MCF 10A (cell line): ENCODE measurements at regions not wholly inside any gene's neighbourhood (a gene's known extent, or its start where the extent isn't known, plus 50 kb on each side); places are given as distances from the start of the nearest gene placed in this dataset.
A peak's percentile ranks its signal among the peaks of the same experiment; 100 is the strongest.

Source experiments
- BruUV-seq: library from RNA; stranded (reverse); fragments of 400-500 nt; replicated peaks from 2 replicates; lab custom pipeline; 2021; lab: Mats Ljungman, UMichigan
- CTCF ChIA-PET: fragments of 300-600 bp; sonication (Branson Sonifier 250); formaldehyde crosslinking; extraction: SDS; loops from one replicate; lab custom pipeline; 2021; ENCODE audit warnings: antibody characterized with exemption, inconsistent platforms; lab: Yijun Ruan, JAX
- POLR2A ChIA-PET: fragments of 300-600, 350-650 bp; sonication (Branson Sonifier 250); formaldehyde crosslinking; extraction: SDS; loops from one replicate; lab custom pipeline; 2020; ENCODE audit warnings: antibody characterized with exemption, inconsistent platforms; lab: Yijun Ruan, JAX
- DNase-seq: peaks from one replicate; pipeline ENCODE4 v3.0.0-alpha.2; 2018; ENCODE audit not compliant: unreplicated experiment
- H3K27ac Mint-ChIP-seq: one replicate; pipeline ENCODE4 v1.8.0; 2022; ENCODE audit warnings: mild to moderate bottlenecking, low read depth, mixed read lengths; ENCODE audit not compliant: unreplicated experiment
- H3K27me3 Mint-ChIP-seq: one replicate; pipeline ENCODE4 v1.8.0; 2022; ENCODE audit warnings: mixed read lengths; ENCODE audit not compliant: insufficient read depth, unreplicated experiment
- H3K36me3 Mint-ChIP-seq: one replicate; pipeline ENCODE4 v1.8.0; 2022; ENCODE audit warnings: mild to moderate bottlenecking, moderate library complexity, mixed read lengths; ENCODE audit not compliant: insufficient read depth, unreplicated experiment
- H3K4me1 Mint-ChIP-seq: one replicate; pipeline ENCODE4 v1.8.0; 2022; ENCODE audit warnings: mixed read lengths; ENCODE audit not compliant: insufficient read depth, unreplicated experiment
- H3K4me3 Mint-ChIP-seq: one replicate; pipeline ENCODE4 v1.8.0; 2022; ENCODE audit warnings: mild to moderate bottlenecking, moderate library complexity, mixed read lengths; ENCODE audit not compliant: unreplicated experiment
- H3K9me3 Mint-ChIP-seq: one replicate; pipeline ENCODE4 v1.8.0; 2022; ENCODE audit warnings: mixed read lengths; ENCODE audit not compliant: unreplicated experiment
- CTCF ChIP-seq: fragments of 200-600 bp; IDR thresholded peaks from one replicate; pipeline ENCODE4 v1.8.0; 2022; ENCODE audit warnings: antibody characterized with exemption, mild to moderate bottlenecking; ENCODE audit not compliant: unreplicated experiment
- intact Hi-C: fragments of 100-400 bp; cut with micrococcal nuclease; formaldehyde crosslinking; loops from 2 replicates; pipeline ENCODE4 v1.14.1; 2022

- H3K4me1 Mint-ChIP-seq, result peaks cover 67% of the 10 kb centered on the region
- H3K36me3 Mint-ChIP-seq, result peaks cover 7% of the 10 kb centered on the region
- H3K27me3 Mint-ChIP-seq, result no peaks in the 10 kb centered on the region
- BruUV-seq, result no TSS peak
- DNase-seq, result no peak
- H3K9me3 Mint-ChIP-seq, result no peaks in the 10 kb centered on the region
- ChIA-PET CTCF (interaction anchor here (0.8 to 1.0 kb wide), 2 partner anchors 23 to 110 kb away, joined by 3 to 7 read pairs; no protein-coding TSS in a partner anchor), POLR2A (interaction anchor here (0.7 kb wide), 1 partner anchor 9 kb away, joined by 3 read pairs; no protein-coding TSS in a partner anchor)
- no peak overlapping the region for H3K4me3 Mint-ChIP-seq
- TF ChIP-seq CTCF, result no peak
- intact Hi-C loops, result no loop called here
- H3K27ac Mint-ChIP-seq, result peak overlapping the region; percentile 83
These were observed 140.4 kb upstream of the RPS23 start for GRCh38 chr5:82418608-82418950.

- Mint-ChIP-seq H3K4me1 (peaks cover 73% of the 10 kb centered on the region), H3K36me3 (peaks cover 7% of the 10 kb centered on the region), H3K27ac (peak overlapping the region; percentile 83), H3K9me3 (no peaks in the 10 kb centered on the region), H3K27me3 (no peaks in the 10 kb centered on the region), H3K4me3 (peak overlapping the region; percentile 37)
- ChIA-PET CTCF (interaction anchor here (0.8 to 1.0 kb wide), 2 partner anchors 22 to 111 kb away, joined by 3 to 7 read pairs; no protein-coding TSS in a partner anchor), POLR2A (interaction anchor here (0.7 kb wide), 1 partner anchor 8 kb away, joined by 3 read pairs; no protein-coding TSS in a partner anchor)
- DNase-seq, result peak; percentile 33
- BruUV-seq, result no TSS peak
- intact Hi-C loops, result no loop called here
- TF ChIP-seq CTCF, result no peak
These were observed 139.8 kb upstream of the RPS23 start for GRCh38 chr5:82417776-82418607.

- Mint-ChIP-seq H3K9me3 (no peaks in the 10 kb centered on the region), H3K36me3 (no peaks in the 10 kb centered on the region), H3K4me1 (peaks cover 66% of the 10 kb centered on the region), H3K27me3 (no peaks in the 10 kb centered on the region), H3K4me3 (no peak overlapping the region), H3K27ac (no peak overlapping the region)
- intact Hi-C loops, result no loop called here
- no peak for TF ChIP-seq CTCF
- ChIA-PET POLR2A (no interaction called here), CTCF (no interaction called here)
- no TSS peak for BruUV-seq
- DNase-seq, result no peak
These were observed 138.4 kb upstream of the RPS23 start for GRCh38 chr5:82416512-82416911.

- intact Hi-C loops, result no loop called here
- DNase-seq, result no peak
- no TSS peak for BruUV-seq
- Mint-ChIP-seq H3K4me1 (peaks cover 42% of the 10 kb centered on the region), H3K9me3 (no peaks in the 10 kb centered on the region), H3K27me3 (no peaks in the 10 kb centered on the region), H3K27ac (peak overlapping the region; percentile 75), H3K4me3 (no peak overlapping the region), H3K36me3 (no peaks in the 10 kb centered on the region)
- CTCF ChIA-PET, result interaction anchor here (1.2 to 1.3 kb wide), 2 partner anchors 29 to 49 kb away, joined by 4 read pairs; no protein-coding TSS in a partner anchor
- POLR2A ChIA-PET, result interaction anchor here (0.7 to 1.8 kb wide), 4 partner anchors 15 to 636 kb away, joined by 3 to 7 read pairs (median 4); no protein-coding TSS in a partner anchor
- no peak for TF ChIP-seq CTCF
These were observed 135.9 kb upstream of the RPS23 start for GRCh38 chr5:82414041-82414388.
